HG03342 (cell line): ENCODE measurements at regions not wholly inside any gene's neighbourhood (a gene's known extent, or its start where the extent isn't known, plus 50 kb on each side); places are given as distances from the start of the nearest gene placed in this dataset.
"Not testable (repeated sequence)": the region's sequence is repeated elsewhere in the genome, so short reads cannot be mapped to it uniquely, and the experiment has no call there.

Experiments used
- ATAC-seq: cut with Tn5 transposase; IDR thresholded peaks from one replicate; pipeline ENCODE4 v1.9.1; 2021; ENCODE audit warnings: mild to moderate bottlenecking, moderate library complexity; ENCODE audit not compliant: unreplicated experiment

DNA sequence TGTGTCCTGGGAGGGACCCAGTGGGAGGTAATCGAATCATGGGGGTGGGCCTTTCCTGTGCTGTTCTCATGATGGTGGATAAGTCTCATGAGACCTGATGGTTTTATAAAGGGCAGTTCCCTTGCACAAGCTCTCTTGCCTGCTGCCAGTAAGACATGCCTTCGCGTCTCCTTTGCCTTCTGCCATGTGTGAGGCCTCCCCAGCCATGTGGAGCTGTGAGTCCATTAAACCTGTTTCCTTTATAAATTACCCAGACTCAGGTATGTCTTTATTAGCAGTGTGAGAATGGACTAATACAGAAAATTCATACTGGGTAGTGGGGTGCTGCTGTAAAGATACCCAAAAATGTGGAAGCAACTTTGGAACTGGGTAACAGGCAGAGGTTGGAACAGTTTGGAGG, 300.0 kb upstream of the ZFP42 start:
- not testable (repeated sequence) for ATAC-seq

DNA sequence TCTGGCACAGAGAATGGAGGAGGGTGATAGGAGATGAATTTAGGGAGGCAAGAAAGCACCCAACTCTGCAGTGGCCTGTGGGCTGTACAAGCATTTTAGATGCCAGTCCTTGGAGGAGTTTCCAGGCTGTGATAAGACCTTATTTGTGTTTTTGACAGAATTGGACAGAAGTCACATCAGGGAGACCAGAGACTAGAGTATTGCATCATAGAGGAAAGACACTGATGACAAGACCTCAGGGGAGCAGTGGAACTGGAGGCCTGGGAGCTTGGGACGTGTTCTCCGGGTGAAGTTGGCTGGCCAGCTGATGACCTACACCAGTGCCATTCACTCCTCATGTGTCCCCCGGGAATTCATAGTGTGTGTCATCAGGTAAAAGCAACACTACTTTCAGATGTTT, 284.0 kb upstream of the ZFP42 start:
- ATAC-seq: no peak

DNA sequence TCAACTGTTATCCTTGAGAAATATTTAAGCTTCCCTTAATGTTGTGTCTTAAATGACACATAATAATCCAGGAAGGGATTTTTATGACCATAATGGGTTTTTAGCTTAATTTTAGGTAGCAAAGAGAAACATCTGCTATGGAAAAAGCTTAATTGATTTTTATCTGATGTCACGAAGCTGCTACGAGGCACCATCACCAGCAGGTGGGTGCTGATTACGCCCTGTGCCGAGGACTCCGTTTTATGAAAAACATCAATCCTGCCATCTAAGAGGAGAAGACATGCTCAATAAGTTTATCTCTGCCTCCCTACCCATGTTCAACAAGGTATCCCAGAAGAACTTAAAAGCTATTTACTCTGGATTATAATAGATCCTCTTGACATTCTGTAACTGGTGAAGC, 280.6 kb upstream of the ZFP42 start:
- no peak for ATAC-seq

DNA sequence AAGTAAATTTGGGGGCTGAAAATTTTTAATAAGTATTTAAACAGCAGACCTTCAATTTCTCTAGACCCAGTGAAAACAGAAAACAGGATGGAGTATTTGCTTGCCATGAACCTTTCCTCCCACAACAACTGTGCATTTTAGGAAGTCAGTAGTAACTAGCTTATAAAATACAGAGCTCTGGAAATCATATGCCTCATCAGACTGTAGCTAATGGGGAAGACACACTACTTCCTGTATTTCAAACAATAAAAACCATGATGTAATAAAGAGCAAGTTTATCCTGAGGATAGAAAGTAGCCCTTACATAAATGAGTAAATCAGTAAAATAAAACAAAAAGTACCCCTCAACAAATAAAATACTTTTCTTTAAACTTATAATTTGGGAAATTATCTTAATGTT, 280.1 kb upstream of the ZFP42 start:
- no peak for ATAC-seq

DNA sequence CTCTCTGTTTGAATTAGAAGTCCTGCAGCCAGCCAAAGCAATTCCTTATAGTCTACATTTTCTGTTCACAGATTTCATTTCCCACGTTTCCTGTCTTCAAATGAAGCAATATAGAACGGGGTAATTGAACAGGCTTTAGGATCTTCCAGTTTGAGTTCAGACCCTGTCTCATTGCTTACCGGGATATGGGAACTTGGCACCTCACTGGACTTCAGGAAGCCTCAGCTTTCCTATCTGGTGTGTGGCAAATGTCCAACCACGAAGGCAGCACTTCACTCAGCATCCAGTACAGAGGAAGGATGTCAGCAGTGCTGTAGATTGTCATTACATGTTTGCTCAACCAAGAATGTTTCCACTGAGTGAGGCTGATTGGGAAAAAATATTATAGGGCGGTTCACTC, 271.1 kb upstream of the ZFP42 start:
- no peak for ATAC-seq

DNA sequence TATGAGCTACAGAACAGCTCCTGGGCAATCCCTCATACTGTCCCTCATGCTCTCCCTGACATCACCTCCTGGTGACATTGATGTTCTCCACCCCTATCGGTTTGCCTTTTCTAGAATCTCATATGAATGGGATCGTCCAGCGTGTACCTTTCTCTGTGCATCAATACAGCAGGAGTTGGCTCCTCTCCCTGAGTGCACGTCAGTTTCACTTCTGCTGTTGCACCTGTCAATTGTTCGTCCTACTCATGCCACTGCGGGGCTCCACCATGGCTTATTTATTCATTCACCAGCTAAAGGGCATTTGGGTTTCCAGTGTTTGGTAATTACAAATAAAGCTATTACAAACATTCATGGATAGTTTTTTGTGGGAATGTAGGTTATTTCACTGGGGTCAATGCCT, 269.1 kb upstream of the ZFP42 start:
- no peak for ATAC-seq

DNA sequence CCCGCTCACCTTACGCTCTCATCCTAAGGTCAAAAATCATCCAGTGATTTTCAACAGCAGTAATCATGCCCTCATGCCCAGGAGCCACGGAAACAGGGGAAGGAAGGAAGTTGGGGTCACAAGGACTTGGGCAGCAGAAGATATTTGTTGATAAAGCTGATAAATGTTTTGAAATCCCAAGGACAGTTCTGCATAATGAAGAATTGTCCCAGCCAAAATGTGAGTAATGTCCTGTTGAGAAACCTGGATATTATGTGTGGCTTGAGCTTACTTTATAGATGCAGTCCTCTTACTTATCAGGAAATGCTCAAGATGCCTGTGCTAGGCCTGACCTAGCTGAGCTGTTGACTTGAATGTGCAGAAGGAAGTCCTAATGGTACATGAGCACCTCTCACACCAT, 263.0 kb upstream of the ZFP42 start:
- ATAC-seq: no peak

DNA sequence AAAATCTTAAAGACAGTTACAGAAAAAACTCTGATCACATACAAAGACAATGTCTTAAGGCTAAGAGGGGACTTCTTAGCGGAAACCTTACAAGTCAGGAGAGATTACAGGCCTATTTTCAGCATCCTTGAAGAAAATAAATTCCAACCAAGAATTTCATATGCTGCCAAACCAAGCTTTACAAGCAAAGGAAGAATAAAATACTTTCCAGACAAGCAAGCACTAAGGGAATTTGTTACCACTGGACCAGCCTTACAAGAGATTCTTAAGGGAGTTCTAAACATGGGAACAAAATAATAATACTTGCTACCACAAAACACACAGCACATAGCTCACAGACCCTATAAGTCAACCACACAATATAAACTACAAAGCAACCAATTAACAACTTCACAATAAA, 255.8 kb upstream of the ZFP42 start:
- ATAC-seq: no peak

DNA sequence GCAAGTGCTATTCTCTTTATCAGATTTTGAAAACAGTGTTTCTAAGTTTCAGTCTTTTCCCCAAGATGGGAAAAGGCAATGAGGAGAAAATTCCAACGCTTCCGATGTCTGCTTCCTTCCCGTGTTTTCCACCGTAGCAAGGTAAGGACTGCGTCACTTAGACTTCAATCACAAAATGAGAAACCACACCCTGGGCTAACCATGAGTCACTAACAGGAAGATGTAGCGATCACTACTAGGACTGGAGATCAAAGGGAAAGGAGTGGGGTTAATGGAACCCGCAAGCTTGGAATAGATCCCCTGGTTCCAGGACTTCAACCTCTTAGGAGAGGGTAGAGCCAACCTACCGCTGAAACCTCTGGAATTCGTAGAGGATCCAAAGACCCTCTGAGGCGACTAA, 250.7 kb upstream of the ZFP42 start:
- no peak for ATAC-seq

DNA sequence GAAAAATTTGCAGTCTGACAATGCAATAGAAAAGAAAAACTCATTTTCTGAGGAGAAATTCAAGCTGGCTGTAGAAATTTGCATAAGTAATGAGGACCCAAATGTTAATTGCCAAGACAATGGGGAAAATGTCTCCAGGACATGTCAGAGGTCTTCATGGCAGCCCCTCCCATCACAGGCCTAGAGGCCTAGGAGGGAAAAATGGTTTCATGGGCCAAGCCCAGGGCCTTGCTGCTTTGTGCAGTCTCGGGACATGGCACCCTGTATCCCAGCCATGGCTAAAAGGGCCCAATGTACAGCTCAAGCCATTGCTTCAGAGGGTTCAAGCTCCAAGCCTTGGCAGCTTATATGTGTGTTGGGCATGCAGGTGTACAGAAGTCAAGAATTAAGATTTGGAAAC, 244.9 kb upstream of the ZFP42 start:
- ATAC-seq: not testable (repeated sequence)

DNA sequence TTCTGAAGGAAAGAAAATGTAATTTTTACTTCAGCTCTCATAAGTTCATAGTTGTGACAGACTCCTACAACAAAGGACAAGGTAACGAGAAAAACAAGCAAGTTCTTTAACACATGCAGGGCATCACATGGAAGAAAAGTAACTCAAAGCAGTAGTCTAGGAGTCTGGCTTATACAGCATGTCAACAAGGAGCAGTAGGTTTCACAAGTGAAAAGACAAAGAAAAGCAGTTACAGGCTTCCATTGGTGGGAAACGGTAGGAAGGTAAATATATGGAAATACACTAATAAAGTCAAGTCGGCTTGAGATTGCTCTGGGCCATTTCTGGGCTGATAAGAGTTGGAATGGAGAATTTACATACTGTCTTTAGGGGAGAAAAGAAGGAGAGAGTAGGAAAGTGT, 228.4 kb upstream of the ZFP42 start:
- no peak for ATAC-seq

DNA sequence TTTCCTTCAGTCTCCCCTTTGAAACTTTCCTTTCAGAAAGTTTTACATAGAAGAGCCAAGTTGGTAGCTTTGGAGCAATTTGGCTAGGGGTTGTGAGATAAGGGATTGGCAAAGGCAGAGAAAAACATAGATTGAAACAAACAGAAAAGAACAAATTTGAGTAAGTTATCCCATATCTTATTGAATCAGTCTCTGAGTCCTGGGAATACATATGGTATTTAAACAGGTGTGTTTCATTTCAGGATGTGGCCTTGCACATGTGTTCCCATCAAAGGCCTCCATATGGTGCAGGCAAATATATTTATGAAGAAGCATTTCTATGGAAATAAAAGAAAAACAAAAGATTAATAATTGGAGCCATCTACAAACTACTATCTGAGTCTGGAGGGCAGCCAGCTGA, 227.9 kb upstream of the ZFP42 start:
- ATAC-seq: no peak

DNA sequence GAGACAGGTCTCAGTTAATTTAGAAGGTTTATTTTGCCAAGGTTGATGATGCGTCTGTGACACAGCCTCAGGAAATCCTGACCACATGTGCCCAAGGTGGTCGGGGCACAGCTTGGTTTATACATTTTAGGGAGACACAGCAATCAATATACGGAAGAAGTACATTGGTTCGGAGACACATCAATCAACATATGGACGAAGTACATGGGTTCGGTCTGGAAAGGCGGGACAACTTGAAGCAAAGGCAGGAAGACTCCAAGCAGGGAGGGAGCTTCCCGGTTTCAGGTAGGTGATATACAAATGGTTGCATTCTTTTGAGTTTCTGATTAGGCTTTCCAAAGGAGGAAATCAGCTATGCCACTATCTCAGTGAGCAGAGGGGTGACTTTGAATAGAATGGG, 225.2 kb upstream of the ZFP42 start:
- ATAC-seq: no peak

DNA sequence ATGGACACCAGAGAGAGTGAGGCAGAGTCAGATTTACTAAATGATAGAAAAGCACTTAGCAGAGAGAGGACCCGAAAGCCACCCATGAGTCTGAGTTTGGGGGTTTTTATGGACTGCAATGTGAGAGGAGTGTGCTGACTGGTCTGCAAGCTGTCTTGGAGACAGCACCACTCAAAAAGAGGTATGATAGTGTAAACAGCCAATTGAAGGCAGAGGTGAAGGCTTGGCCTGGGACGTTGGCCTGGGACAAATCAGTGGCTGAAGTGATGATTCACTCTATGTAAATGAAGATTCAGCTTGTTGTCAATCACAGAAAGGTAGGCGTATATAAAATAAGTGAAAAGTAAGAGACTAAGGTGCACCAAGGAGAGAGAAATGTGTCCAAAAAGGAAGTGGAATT, 217.6 kb upstream of the ZFP42 start:
- ATAC-seq: no peak

DNA sequence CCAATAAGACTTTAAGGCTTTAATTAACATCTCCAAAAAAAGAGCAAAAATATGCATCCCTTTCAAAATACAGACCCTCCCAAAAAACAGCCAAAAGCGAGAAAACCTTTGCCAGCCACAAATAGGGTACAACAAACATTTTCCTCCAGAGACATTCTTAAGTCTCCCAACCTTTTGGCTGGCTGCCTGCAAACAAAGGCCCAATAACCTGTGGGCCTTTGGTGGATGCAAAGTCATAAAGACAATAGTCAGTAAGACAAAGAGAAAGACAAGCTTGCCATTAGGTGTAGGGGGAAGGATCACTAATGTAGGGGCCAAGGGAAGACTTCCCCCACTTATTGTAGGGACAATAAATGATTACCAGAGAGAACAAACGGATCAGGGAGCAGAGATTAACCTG, 215.5 kb upstream of the ZFP42 start:
- ATAC-seq: no peak

DNA sequence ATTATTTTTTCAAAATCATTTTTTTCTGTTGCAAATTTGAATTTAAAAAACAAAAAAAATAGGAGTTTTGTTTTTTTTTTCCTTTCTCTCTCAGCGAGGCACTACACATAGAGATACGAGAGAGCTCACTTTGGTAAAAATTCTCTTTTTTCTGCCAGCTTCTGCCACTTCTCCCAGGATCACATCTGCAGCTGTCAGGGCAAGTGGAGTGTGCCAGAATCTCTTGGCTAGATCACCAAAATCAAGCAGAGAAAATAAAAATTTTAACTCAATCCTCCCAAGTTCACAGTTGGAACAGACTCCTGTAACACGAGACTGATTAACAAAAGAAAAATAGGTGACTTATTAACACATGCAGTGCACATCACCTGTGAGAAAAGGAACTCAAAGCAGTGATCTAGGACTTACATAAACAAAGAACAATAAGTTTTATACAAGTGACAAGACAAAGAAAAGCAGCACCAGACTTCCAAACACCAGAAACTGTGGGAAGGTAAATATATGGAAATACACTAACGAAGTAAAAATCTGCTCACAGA, 213.2 kb upstream of the ZFP42 start:
- ATAC-seq: no peak

DNA sequence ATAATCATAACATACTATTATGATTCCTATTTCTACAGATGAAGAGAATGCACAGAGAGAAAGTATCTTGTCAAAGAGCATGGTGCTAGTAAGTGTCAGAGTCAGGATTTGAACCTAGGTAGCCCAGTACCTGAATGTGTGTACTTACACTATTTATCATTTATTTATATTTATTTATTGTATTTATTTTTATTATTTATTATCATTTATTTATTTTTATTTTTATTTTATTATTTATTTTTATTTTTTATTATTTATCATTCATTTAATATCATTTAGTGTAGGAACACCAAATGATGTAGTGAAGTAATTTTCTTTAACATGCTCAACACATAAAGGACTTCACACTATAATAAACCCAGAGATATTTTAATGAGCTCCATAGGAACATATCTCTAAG, 209.4 kb upstream of the ZFP42 start:
- no peak for ATAC-seq

DNA sequence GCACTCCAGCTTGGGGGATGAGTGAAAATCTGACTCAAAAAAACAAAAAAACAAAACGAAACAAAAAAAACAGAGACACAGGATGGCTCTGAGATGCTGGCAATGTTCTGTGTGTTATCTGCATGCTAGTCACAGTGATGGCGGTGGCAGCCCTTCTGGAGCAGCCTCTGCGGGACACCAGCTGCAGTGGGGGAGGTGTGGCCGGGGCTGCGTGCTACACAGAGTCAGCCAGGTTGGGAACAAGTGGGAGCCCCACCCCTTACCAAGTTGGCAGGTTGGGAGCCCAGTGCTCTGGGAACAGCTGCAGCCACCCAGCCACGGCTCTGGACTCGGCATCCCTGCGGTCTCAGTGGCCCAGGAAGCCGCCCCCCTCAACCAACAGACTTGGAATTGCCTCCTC, 206.5 kb upstream of the ZFP42 start:
- ATAC-seq: no peak

DNA sequence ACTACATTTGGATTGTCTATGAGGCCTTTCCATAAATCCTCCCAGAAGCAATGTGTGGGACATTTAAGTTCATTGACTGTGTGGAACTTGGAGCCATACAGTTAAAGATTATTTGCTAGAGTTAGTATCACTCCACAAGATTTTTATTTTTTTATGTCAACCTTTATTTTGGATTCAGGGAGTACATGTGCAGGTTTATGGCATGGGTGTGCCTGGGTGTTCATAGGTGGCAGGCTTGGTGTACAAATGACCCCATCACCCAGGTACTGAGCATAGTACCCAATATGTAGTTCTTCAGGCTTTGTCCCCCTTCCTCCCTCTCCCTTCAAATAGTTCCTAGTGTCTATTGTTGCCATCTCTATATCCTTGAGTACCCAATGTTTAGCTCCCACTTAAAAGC, 199.8 kb upstream of the ZFP42 start:
- no peak for ATAC-seq

DNA sequence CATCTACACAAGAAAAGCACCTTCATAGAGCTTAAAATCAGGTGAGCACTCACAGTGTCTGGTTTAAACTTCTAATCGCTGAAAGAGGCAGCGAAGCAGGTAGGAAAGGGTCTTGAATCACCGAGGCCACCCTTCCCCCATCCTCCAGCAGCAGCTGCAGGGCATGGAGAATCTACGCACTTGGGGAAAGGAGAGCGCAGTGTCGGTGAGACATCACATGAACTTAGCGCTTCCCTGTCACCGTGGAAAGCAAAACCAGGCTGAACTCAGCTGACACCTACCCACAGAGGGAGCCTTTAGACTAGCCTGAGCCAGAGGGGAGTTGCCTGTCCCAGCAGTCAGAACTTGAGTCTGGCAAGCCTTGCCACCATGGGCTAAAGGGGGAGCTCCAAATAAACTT, 197.2 kb upstream of the ZFP42 start:
- ATAC-seq: no peak

DNA sequence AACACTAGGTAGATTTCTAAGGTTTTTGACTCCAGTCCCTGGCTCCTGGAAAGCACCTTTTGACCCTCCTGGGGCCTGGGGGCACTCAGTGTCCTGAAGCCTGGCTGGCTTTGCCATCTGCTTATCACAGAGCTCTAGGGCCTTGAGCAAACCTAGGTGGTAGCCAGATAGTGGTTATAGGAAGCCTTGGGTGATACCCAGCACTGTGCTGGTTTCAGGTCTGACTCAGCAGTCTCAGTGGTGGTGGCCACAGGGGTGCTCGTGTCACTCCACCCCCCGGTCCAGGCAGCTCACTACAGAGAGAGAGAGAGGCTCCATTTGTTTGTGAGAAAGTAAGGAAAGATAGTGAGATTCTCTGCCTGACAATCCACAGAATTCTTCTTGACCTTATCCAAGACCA, 195.8 kb upstream of the ZFP42 start:
- no peak for ATAC-seq

DNA sequence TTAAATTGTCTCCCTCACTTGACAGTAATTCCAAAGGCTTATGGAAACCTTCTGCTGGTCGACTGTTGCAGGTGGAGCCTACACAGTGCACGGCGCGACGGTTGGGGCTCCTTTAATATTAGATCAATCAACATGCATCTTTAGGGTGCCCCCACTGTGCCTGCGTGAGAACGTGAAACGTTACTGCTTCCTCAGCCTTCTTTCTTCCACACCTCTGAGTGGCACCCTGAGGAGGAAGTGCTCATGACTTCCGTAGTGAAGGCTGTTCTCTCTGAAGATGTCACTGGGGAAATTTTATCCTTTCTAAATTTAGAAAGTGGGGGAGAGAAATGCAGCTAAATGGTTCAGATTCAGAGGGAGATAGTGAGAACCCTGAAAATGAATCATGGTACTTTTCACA, 184.0 kb upstream of the ZFP42 start:
- ATAC-seq: no peak

DNA sequence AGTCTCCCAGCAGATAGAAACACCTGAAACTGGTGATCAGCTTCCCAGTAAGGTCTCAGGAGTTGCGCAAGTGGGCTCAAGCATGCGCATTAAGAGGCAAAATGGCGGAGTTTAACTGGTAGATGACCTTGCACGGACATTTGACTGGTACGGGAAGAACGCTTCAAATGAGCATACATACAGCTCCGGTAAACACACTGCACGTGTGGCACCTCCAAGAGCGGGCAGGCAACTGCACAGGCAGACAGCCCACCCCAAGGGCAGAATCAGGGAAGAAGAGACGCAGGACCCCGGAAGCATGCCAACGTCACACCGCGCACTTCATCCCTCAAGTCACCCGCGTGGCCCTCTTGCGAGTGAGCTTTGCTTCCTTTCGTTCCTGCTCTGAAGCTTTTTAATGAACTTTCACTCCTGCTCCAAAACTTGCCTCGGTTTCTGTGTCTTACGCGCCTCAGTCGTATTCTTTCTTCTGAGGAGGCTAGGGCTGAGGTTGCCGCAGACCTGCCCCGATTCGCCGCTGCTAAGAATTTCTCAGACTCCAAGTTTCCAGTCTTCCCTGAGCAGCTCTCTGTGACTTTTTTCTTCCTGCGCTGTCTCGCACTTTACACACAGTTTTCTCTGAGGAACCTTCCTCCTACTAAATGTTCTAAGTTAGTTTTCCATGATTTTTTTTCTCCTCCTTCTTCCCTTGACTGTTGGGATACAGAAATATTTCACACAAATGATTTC, 180.7 kb upstream of the ZFP42 start:
- ATAC-seq: no peak
